Liver (tissue), 8 donors: ENCODE measurements at regions not wholly inside any gene's neighbourhood (a gene's known extent, or its start where the extent isn't known, plus 50 kb on each side); places are given as distances from the start of the nearest gene placed in this dataset.

Experiments
- DNase-seq: peaks from one replicate; pipeline ENCODE4 v3.0.0-alpha.2; 2017; ENCODE audit warnings: low spot score
- H3K27ac ChIP-seq, 2 donors: one replicate each; pipeline ENCODE4 v1.7.0; 2013; ENCODE audit warnings: inconsistent platforms in 2 of 2, low read length in 2 of 2, control low read depth in 1 of 2, low read depth in 1 of 2, mild to moderate bottlenecking in 1 of 2
- H3K27me3 ChIP-seq, 4 donors: one replicate each; pipeline versions ENCODE4 v1.6.1 to v1.7.0; 2013; ENCODE audit warnings: low read length in 3 of 4, inconsistent platforms in 1 of 4, mild to moderate bottlenecking in 1 of 4, moderate library complexity in 1 of 4; ENCODE audit not compliant: control insufficient read depth in 4 of 4, insufficient read depth in 4 of 4
- H3K36me3 ChIP-seq, 4 donors: one replicate each; pipeline versions ENCODE4 v1.6.1 to v1.7.0; 2013; ENCODE audit warnings: low read length in 3 of 4, mild to moderate bottlenecking in 3 of 4, low read depth in 1 of 4, moderate library complexity in 1 of 4; ENCODE audit not compliant: control insufficient read depth in 4 of 4, insufficient read depth in 3 of 4
- H3K4me1 ChIP-seq, 4 donors: one replicate each; pipeline versions ENCODE4 v1.6.1 to v1.7.0; 2013; ENCODE audit warnings: low read length in 3 of 4, mild to moderate bottlenecking in 3 of 4, moderate library complexity in 1 of 4; ENCODE audit not compliant: control insufficient read depth in 4 of 4, insufficient read depth in 4 of 4
- H3K4me3 ChIP-seq, 3 donors: one replicate each; pipeline versions ENCODE4 v1.6.1 to v1.7.0; 2013; ENCODE audit warnings: low read length in 3 of 3, control low read depth in 1 of 3, low read depth in 1 of 3, mild to moderate bottlenecking in 1 of 3
- H3K9ac ChIP-seq, 2 donors: one replicate each; pipeline ENCODE4 v1.7.0; 2013; ENCODE audit warnings: low read length in 2 of 2, mild to moderate bottlenecking in 2 of 2, moderate library complexity in 2 of 2, control low read depth in 1 of 2, low read depth in 1 of 2
- H3K9me3 ChIP-seq, 4 donors: one replicate each; pipeline versions ENCODE4 v1.6.1 to v1.7.0; 2013; ENCODE audit warnings: low read length in 3 of 4; ENCODE audit not compliant: control insufficient read depth in 4 of 4
- CTCF ChIP-seq: fragments of 150-350 bp; IDR thresholded peaks from 2 replicates; pipeline ENCODE4 v1.5.1; 2017; ENCODE audit warnings: improper control_type of control experiment, low read depth, low read length; ENCODE audit not compliant: missing input control
- EGR1 ChIP-seq, 2 donors: IDR thresholded peaks; 2 replicates each; pipeline ENCODE4 v1.6.1; 2016 to 2018; ENCODE audit warnings: antibody characterized with exemption in 2 of 2, low read depth in 2 of 2
- FOXA1 ChIP-seq: IDR thresholded peaks from 2 replicates; pipeline ENCODE4 v1.6.1; 2016; ENCODE audit warnings: antibody characterized with exemption
- FOXA2 ChIP-seq: IDR thresholded peaks from 2 replicates; pipeline ENCODE4 v1.6.1; 2016; ENCODE audit warnings: antibody characterized with exemption
- GABPA ChIP-seq, 2 donors: IDR thresholded peaks in 1 of 2; conservative IDR thresholded peaks in 1 of 2; 2 replicates each; pipeline ENCODE4 v1.6.1; 2016; ENCODE audit warnings: antibody characterized with exemption in 2 of 2, mild to moderate bottlenecking in 1 of 2, moderate library complexity in 1 of 2
- HNF4A ChIP-seq, 2 donors: conservative IDR thresholded peaks; 2 replicates each; pipeline ENCODE4 v1.6.1; 2016; ENCODE audit warnings: antibody characterized with exemption in 2 of 2, mild to moderate bottlenecking in 2 of 2
- HNF4G ChIP-seq: IDR thresholded peaks from 2 replicates; pipeline ENCODE4 v1.6.1; 2016; ENCODE audit warnings: antibody characterized with exemption
- JUND ChIP-seq, 2 donors: IDR thresholded peaks; 2 replicates each; pipeline ENCODE4 v1.6.1; 2016; ENCODE audit warnings: antibody characterized with exemption in 2 of 2
- NR2F2 ChIP-seq: IDR thresholded peaks from 2 replicates; pipeline ENCODE4 v1.6.1; 2016; ENCODE audit warnings: antibody characterized with exemption
- RAD21 ChIP-seq, 2 donors: IDR thresholded peaks; 2 replicates each; pipeline ENCODE4 v1.6.1; 2016; ENCODE audit warnings: antibody characterized with exemption in 2 of 2, mild to moderate bottlenecking in 2 of 2
- RXRA ChIP-seq, 2 donors: IDR thresholded peaks; 2 replicates each; pipeline ENCODE4 v1.6.1; 2017 to 2018; ENCODE audit warnings: antibody characterized with exemption in 2 of 2, mild to moderate bottlenecking in 1 of 2
- SP1 ChIP-seq: IDR thresholded peaks from 2 replicates; pipeline ENCODE4 v1.6.1; 2018; ENCODE audit warnings: antibody characterized with exemption, mild to moderate bottlenecking
- TAF1 ChIP-seq: conservative IDR thresholded peaks from 2 replicates; pipeline ENCODE4 v1.6.1; 2016; ENCODE audit warnings: antibody characterized with exemption, mild to moderate bottlenecking
- YY1 ChIP-seq: IDR thresholded peaks from 2 replicates; pipeline ENCODE4 v1.6.1; 2016; ENCODE audit warnings: antibody characterized with exemption, mild to moderate bottlenecking
- WGBS: extraction: QIAGEN DNeasy Blood & Tissue Kit; methylation state at CpG from one replicate; pipeline ENCODE4 v1.1.7; 2013; 5-methylcytosine and 5-hydroxymethylcytosine counted together
- TF ChIP-seq, protein P1 (sequence below): IDR thresholded peaks from 2 replicates; pipeline ENCODE4 v1.6.1; 2016; ENCODE audit warnings: antibody characterized with exemption
- TF ChIP-seq, protein P2 (sequence below): IDR thresholded peaks from 2 replicates; pipeline ENCODE4 v1.6.1; 2016; ENCODE audit warnings: antibody characterized with exemption, mild to moderate bottlenecking
- TF ChIP-seq, protein P3 (sequence below): IDR thresholded peaks from 2 replicates; pipeline ENCODE4 v1.6.1; 2016; ENCODE audit warnings: antibody characterized with exemption
- TF ChIP-seq, protein P4 (sequence below): IDR thresholded peaks from 2 replicates; pipeline ENCODE4 v1.6.1; 2016; ENCODE audit warnings: antibody characterized with exemption
- donor health status: healthy.
- donor health status: healthy.
- donor health status: healthy.
- donor health status: healthy.
- donor health status: healthy.

DNA sequence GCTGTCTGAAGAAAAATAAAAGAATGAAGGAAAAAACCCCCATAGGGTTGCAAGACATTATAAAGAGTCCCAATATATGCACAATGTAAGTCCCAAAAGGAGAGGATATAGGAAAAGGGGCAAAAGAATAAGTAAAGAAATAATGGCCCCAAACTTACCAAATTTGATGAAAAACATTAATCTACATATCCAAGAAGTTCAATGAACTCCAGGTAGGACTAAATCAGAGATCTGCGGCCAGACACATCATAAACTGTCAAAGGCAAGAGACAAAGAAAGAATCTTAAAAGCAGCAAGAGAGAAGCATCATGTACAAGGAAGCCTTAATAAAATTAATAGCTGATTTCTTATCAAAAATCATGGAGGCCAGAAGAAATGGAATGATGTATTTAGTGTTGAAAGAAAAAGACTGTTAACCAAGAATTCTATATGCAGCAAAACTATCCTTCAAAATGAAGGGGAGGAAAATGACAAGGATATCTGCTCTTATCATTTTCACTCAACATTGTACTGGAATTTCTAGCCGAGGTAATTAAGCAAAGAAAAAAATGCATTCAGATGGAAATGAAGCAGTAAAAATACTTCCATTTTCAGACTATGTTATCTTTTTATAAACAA, 95.7 kb upstream of the GLI3 start:
- H3K4me1 ChIP-seq: no peaks in the 10 kb centered on the region
- peaks cover 0 to 3% (median 0%) of the 10 kb centered on the region in 4 donors for H3K27me3 ChIP-seq
- no peak overlapping the region for H3K9ac ChIP-seq
- TF ChIP-seq CTCF: no peak
- TF ChIP-seq EGR1 (IDR thresholded peaks at IDR 0.05; ENCODE audit: low read depth in 2 of 2): no peak
- no peak for TF ChIP-seq FOXA1
- TF ChIP-seq, protein P1, sequence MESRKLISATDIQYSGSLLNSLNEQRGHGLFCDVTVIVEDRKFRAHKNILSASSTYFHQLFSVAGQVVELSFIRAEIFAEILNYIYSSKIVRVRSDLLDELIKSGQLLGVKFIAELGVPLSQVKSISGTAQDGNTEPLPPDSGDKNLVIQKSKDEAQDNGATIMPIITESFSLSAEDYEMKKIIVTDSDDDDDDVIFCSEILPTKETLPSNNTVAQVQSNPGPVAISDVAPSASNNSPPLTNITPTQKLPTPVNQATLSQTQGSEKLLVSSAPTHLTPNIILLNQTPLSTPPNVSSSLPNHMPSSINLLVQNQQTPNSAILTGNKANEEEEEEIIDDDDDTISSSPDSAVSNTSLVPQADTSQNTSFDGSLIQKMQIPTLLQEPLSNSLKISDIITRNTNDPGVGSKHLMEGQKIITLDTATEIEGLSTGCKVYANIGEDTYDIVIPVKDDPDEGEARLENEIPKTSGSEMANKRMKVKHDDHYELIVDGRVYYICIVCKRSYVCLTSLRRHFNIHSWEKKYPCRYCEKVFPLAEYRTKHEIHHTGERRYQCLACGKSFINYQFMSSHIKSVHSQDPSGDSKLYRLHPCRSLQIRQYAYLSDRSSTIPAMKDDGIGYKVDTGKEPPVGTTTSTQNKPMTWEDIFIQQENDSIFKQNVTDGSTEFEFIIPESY: no peak
- TF ChIP-seq, protein P2, sequence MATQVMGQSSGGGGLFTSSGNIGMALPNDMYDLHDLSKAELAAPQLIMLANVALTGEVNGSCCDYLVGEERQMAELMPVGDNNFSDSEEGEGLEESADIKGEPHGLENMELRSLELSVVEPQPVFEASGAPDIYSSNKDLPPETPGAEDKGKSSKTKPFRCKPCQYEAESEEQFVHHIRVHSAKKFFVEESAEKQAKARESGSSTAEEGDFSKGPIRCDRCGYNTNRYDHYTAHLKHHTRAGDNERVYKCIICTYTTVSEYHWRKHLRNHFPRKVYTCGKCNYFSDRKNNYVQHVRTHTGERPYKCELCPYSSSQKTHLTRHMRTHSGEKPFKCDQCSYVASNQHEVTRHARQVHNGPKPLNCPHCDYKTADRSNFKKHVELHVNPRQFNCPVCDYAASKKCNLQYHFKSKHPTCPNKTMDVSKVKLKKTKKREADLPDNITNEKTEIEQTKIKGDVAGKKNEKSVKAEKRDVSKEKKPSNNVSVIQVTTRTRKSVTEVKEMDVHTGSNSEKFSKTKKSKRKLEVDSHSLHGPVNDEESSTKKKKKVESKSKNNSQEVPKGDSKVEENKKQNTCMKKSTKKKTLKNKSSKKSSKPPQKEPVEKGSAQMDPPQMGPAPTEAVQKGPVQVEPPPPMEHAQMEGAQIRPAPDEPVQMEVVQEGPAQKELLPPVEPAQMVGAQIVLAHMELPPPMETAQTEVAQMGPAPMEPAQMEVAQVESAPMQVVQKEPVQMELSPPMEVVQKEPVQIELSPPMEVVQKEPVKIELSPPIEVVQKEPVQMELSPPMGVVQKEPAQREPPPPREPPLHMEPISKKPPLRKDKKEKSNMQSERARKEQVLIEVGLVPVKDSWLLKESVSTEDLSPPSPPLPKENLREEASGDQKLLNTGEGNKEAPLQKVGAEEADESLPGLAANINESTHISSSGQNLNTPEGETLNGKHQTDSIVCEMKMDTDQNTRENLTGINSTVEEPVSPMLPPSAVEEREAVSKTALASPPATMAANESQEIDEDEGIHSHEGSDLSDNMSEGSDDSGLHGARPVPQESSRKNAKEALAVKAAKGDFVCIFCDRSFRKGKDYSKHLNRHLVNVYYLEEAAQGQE: no peak
- TF ChIP-seq TAF1: no peak
- no peak for TF ChIP-seq YY1
- TF ChIP-seq RXRA (IDR thresholded peaks at IDR 0.05): no peak
- no peak for TF ChIP-seq HNF4A (conservative IDR thresholded peaks at IDR 0.05)
- TF ChIP-seq RAD21 (IDR thresholded peaks at IDR 0.05): no peak
- no peak for TF ChIP-seq GABPA (IDR thresholded peaks at IDR 0.05 in 1 of 2, conservative IDR thresholded peaks at IDR 0.05 in 1 of 2)
- no peak for TF ChIP-seq NR2F2
- TF ChIP-seq FOXA2: no peak
- TF ChIP-seq, protein P3, sequence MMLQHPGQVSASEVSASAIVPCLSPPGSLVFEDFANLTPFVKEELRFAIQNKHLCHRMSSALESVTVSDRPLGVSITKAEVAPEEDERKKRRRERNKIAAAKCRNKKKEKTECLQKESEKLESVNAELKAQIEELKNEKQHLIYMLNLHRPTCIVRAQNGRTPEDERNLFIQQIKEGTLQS: no peak
- TF ChIP-seq JUND (IDR thresholded peaks at IDR 0.05): no peak
- TF ChIP-seq SP1: no peak
- TF ChIP-seq, protein P4, sequence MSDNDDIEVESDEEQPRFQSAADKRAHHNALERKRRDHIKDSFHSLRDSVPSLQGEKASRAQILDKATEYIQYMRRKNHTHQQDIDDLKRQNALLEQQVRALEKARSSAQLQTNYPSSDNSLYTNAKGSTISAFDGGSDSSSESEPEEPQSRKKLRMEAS: no peak
- no peak for TF ChIP-seq HNF4G
- no peak for DNase-seq
- peaks cover 0 to 9% (median 1%) of the 10 kb centered on the region in 4 donors for H3K9me3 ChIP-seq
- H3K4me3 ChIP-seq: no peak overlapping the region
- 83% methylated on average over 2 of the region's 2 CpGs for WGBS
- H3K36me3 ChIP-seq: no peaks in the 10 kb centered on the region
- no peak overlapping the region for H3K27ac ChIP-seq
